GM23338 (cell line): ENCODE measurements at regions not wholly inside any gene's neighbourhood (a gene's known extent, or its start where the extent isn't known, plus 50 kb on each side); places are given as distances from the start of the nearest gene placed in this dataset.

Source experiments
- ATAC-seq: fragments of 200-7000 bp; cut with Tn5 transposase; 3 replicates; pipeline ENCODE4 v1.9.1; 2020
- DNase-seq: peaks from one replicate; pipeline ENCODE4 v3.0.0-alpha.2; 2015; ENCODE audit warnings: low spot score
- H2AFZ ChIP-seq: fragments of 200-600 bp; sonication (generic); 2 replicates; pipeline ENCODE4 v1.8.0; 2016; ENCODE audit warnings: antibody characterized with exemption, mild to moderate bottlenecking, moderate library complexity
- H3F3A ChIP-seq: fragments of 200-600 bp; sonication (generic); replicated peaks from 2 replicates; pipeline ENCODE4 v1.8.0; 2017; ENCODE audit warnings: antibody characterized with exemption, mixed run types, low read depth
- H3K27ac ChIP-seq: fragments of 200-600 bp; sonication (generic); 2 replicates; pipeline ENCODE4 v1.6.1; 2016; ENCODE audit warnings: low read depth
- H3K27me3 ChIP-seq: fragments of 200-600 bp; sonication (generic); 2 replicates; pipeline ENCODE4 v1.8.0; 2016; ENCODE audit warnings: mild to moderate bottlenecking, mixed run types, moderate library complexity; ENCODE audit not compliant: insufficient read depth
- H3K36me3 ChIP-seq: fragments of 200-600 bp; sonication (generic); 2 replicates; pipeline ENCODE4 v1.8.0; 2016; ENCODE audit warnings: mild to moderate bottlenecking; ENCODE audit not compliant: insufficient read depth
- H3K4me1 ChIP-seq: fragments of 200-600 bp; sonication (generic); 2 replicates; pipeline ENCODE4 v1.8.0; 2016; ENCODE audit warnings: mild to moderate bottlenecking, moderate library complexity; ENCODE audit not compliant: insufficient read depth
- H3K4me2 ChIP-seq: fragments of 200-600 bp; sonication (generic); 2 replicates; pipeline ENCODE4 v1.7.1; 2017; ENCODE audit warnings: mixed run types
- H3K4me3 ChIP-seq: fragments of 200-600 bp; sonication (generic); 2 replicates; pipeline ENCODE4 v1.6.1; 2016; ENCODE audit warnings: mixed run types
- H3K79me2 ChIP-seq: fragments of 200-600 bp; sonication (generic); replicated peaks from 2 replicates; pipeline ENCODE4 v1.8.0; 2017; ENCODE audit warnings: mild to moderate bottlenecking; ENCODE audit not compliant: insufficient read depth
- H3K9me2 ChIP-seq: fragments of 200-600 bp; sonication (generic); 2 replicates; pipeline ENCODE4 v1.8.0; 2017; ENCODE audit not compliant: insufficient read depth
- H4K20me1 ChIP-seq: fragments of 200-600 bp; sonication (generic); replicated peaks from 2 replicates; pipeline ENCODE4 v1.8.0; 2017; ENCODE audit warnings: mild to moderate bottlenecking; ENCODE audit not compliant: insufficient read depth
- H3K27ac Mint-ChIP-seq: 2 replicates; pipeline ENCODE4 v1.8.0; 2020; ENCODE audit warnings: inconsistent platforms, mild to moderate bottlenecking, moderate library complexity, mixed read lengths
- H3K27me3 Mint-ChIP-seq: 3 replicates; pipeline ENCODE4 v1.8.0; 2022; ENCODE audit warnings: low read depth, mild to moderate bottlenecking, moderate library complexity, mixed read lengths, inconsistent platforms; ENCODE audit not compliant: insufficient read depth, poor library complexity
- H3K36me3 Mint-ChIP-seq: 3 replicates; pipeline ENCODE4 v1.8.0; 2021; ENCODE audit warnings: low read depth, mild to moderate bottlenecking, inconsistent platforms, moderate library complexity, mixed read lengths
- H3K4me1 Mint-ChIP-seq: 3 replicates; pipeline ENCODE4 v1.8.0; 2020; ENCODE audit warnings: mild to moderate bottlenecking, inconsistent platforms, mixed read lengths
- H3K4me3 Mint-ChIP-seq: 3 replicates; pipeline ENCODE4 v1.8.0; 2021; ENCODE audit warnings: moderate library complexity, mild to moderate bottlenecking, inconsistent platforms, mixed read lengths
- H3K9me3 Mint-ChIP-seq: 3 replicates; pipeline ENCODE4 v1.8.0; 2020; ENCODE audit warnings: moderate library complexity, mild to moderate bottlenecking, inconsistent platforms, mixed read lengths
- CREB1 ChIP-seq: fragments of 250-450 bp; sonication (Bioruptor Pico); IDR thresholded peaks from 2 replicates; pipeline ENCODE4 v1.5.0; 2020; ENCODE audit warnings: low read depth, mild to moderate bottlenecking, moderate library complexity
- CTCF ChIP-seq, 2 experiments: fragments of 200-600 bp in 1 of 2; sonication (generic) in 1 of 2; conservative IDR thresholded peaks; 2 replicates each; pipeline versions ENCODE4 v1.5.1 to v1.6.1; 2016 to 2017; ENCODE audit warnings: antibody characterized with exemption in 2 of 2, low read depth in 2 of 2, mild to moderate bottlenecking in 2 of 2, moderate library complexity in 1 of 2
- ETS1 ChIP-seq: IDR thresholded peaks from 2 replicates; pipeline ENCODE4 v1.6.1; 2016; ENCODE audit warnings: antibody characterized with exemption
- EZH2 ChIP-seq: fragments of 200-600 bp; sonication (generic); IDR thresholded peaks from one replicate; pipeline ENCODE4 v1.8.0; 2017; ENCODE audit warnings: antibody characterized with exemption, mild to moderate bottlenecking, low read depth; ENCODE audit not compliant: unreplicated experiment
- EZH2phosphoT487 ChIP-seq: fragments of 200-600 bp; sonication (generic); IDR thresholded peaks from one replicate; pipeline ENCODE4 v1.8.1; 2018; ENCODE audit warnings: antibody characterized with exemption; ENCODE audit not compliant: unreplicated experiment
- JUNB ChIP-seq: IDR thresholded peaks from one replicate; pipeline ENCODE4 v1.6.1; 2016; ENCODE audit warnings: antibody characterized with exemption; ENCODE audit not compliant: unreplicated experiment
- NANOG ChIP-seq: IDR thresholded peaks from 2 replicates; pipeline ENCODE4 v1.6.1; 2016; ENCODE audit warnings: antibody characterized with exemption, borderline replicate concordance
- POLR2AphosphoS5 ChIP-seq: IDR thresholded peaks from 2 replicates; pipeline ENCODE4 v1.6.1; 2016; ENCODE audit warnings: antibody characterized with exemption, low read depth
- REST ChIP-seq: IDR thresholded peaks from one replicate; pipeline ENCODE4 v1.6.1; 2018; ENCODE audit warnings: antibody characterized with exemption; ENCODE audit not compliant: unreplicated experiment
- STAT1 ChIP-seq: IDR thresholded peaks from one replicate; pipeline ENCODE4 v1.6.1; 2016; ENCODE audit warnings: antibody characterized with exemption; ENCODE audit not compliant: unreplicated experiment
- ZNF114 ChIP-seq: fragments of 250-450 bp; sonication (Bioruptor Pico); IDR thresholded peaks from 2 replicates; pipeline ENCODE4 v1.5.0; 2020; ENCODE audit warnings: mild to moderate bottlenecking, moderate library complexity
- ZNF331 ChIP-seq: fragments of 250-450 bp; sonication (Bioruptor Pico); IDR thresholded peaks from 2 replicates; pipeline ENCODE4 v1.5.0; 2020; ENCODE audit warnings: low read depth, mild to moderate bottlenecking, moderate library complexity

GRCh38 chr15:61387675-61388074, 158.6 kb upstream of the RORA start (continued):
- no peak for TF ChIP-seq CTCF (conservative IDR thresholded peaks at IDR 0.05; ENCODE audit: low read depth in 2 of 2)
- no peak for TF ChIP-seq ETS1
- no peak for TF ChIP-seq ZNF331 (CRISPR knock-in tag)
- no peak for TF ChIP-seq POLR2AphosphoS5
- TF ChIP-seq ZNF114 (CRISPR knock-in tag): no peak
- no peak for TF ChIP-seq REST

- no peaks in the 10 kb centered on the region for H3K79me2 ChIP-seq
- no peaks in the 10 kb centered on the region for H4K20me1 ChIP-seq
- H3K4me1 ChIP-seq: no peaks in the 10 kb centered on the region
- H3K4me3 Mint-ChIP-seq: no peak overlapping the region
- H3K9me3 Mint-ChIP-seq: no peaks in the 10 kb centered on the region
- H3K36me3 ChIP-seq: no peaks in the 10 kb centered on the region
- peaks cover 7% of the 10 kb centered on the region for H3K4me1 Mint-ChIP-seq
- H3F3A ChIP-seq: no peaks in the 10 kb centered on the region
- H3K27ac ChIP-seq: no peak overlapping the region
- no peaks in the 10 kb centered on the region for H3K27me3 ChIP-seq
- no peak for ATAC-seq
- DNase-seq: no peak
- H3K4me2 ChIP-seq: no peak overlapping the region
- no peaks in the 10 kb centered on the region for H3K27me3 Mint-ChIP-seq
- 0 out of 2 replicates have a peak, but pooled peaks cover 7% of the 10 kb centered on the region for H3K9me2 ChIP-seq
- H3K4me3 ChIP-seq: no peak overlapping the region
- no peaks in the 10 kb centered on the region for H3K36me3 Mint-ChIP-seq
- H2AFZ ChIP-seq: no peak overlapping the region
- no peak overlapping the region for H3K27ac Mint-ChIP-seq
- TF ChIP-seq POLR2AphosphoS5 (no peak), REST (no peak), STAT1 (no peak), JUNB (no peak), CREB1 (CRISPR knock-in tag) (no peak), ZNF331 (CRISPR knock-in tag) (no peak), NANOG (no peak), EZH2phosphoT487 (no peak), CTCF (conservative IDR thresholded peaks at IDR 0.05; ENCODE audit: low read depth in 2 of 2) (no peak), EZH2 (no peak)
These were observed 154.3 kb upstream of the RORA start for GRCh38 chr15:61383421-61383820.
